OCI-LY7 (cell line): ENCODE measurements at regions not wholly inside any gene's neighbourhood (a gene's known extent, or its start where the extent isn't known, plus 50 kb on each side); places are given as distances from the start of the nearest gene placed in this dataset.
"Not testable (repeated sequence)": the region's sequence is repeated elsewhere in the genome, so short reads cannot be mapped to it uniquely, and the experiment has no call there.

Experiments
- BruUV-seq: library from RNA; stranded (reverse); fragments of 400-500 nt; replicated peaks from 2 replicates; lab custom pipeline; 2021; lab: Mats Ljungman, UMichigan
- CTCF ChIA-PET: fragments of 300-600 bp; sonication (Branson Sonifier 250); formaldehyde crosslinking; loops from one replicate; lab custom pipeline; 2022; ENCODE audit warnings: antibody characterized with exemption; ENCODE audit not compliant: unreplicated experiment; lab: Charles Lee
- POLR2A ChIA-PET: fragments of 300-600 bp; sonication (Branson Sonifier 250); formaldehyde crosslinking; loops from one replicate; lab custom pipeline; 2022; ENCODE audit warnings: antibody characterized with exemption; lab: Charles Lee
- DNase-seq: peaks from one replicate; pipeline ENCODE4 v3.0.0-alpha.2; 2015; ENCODE audit warnings: low spot score
- H2AFZ ChIP-seq: fragments of 200-600 bp; sonication (generic), shearing (Covaris generic); 2 replicates; pipeline ENCODE4 v1.6.1; 2014; ENCODE audit warnings: mild to moderate bottlenecking, antibody characterized with exemption, low read length, moderate library complexity
- H3K27ac ChIP-seq: fragments of 200-600 bp; sonication (generic); 2 replicates; pipeline ENCODE4 v1.5.1; 2014; ENCODE audit warnings: mixed run types, low read depth, mild to moderate bottlenecking, moderate library complexity, low read length, inconsistent platforms; ENCODE audit not compliant: poor library complexity, severe bottlenecking
- H3K36me3 ChIP-seq: fragments of 200-600 bp; sonication (generic); 2 replicates; pipeline ENCODE4 v1.6.1; 2014; ENCODE audit warnings: mild to moderate bottlenecking, antibody characterized with exemption, low read length, moderate library complexity, mixed read lengths; ENCODE audit not compliant: insufficient read depth
- H3K4me1 ChIP-seq: fragments of 200-600 bp; sonication (generic); 2 replicates; pipeline ENCODE4 v1.5.1; 2014; ENCODE audit warnings: mild to moderate bottlenecking, low read length; ENCODE audit not compliant: insufficient read depth, poor library complexity, severe bottlenecking
- H3K4me2 ChIP-seq: fragments of 200-600 bp; sonication (generic); 2 replicates; pipeline ENCODE4 v1.6.1; 2014; ENCODE audit warnings: mild to moderate bottlenecking, low read length
- H3K4me3 ChIP-seq: fragments of 200-600 bp; sonication (generic); 2 replicates; pipeline ENCODE4 v1.5.1; 2014; ENCODE audit warnings: mild to moderate bottlenecking, low read depth, low read length; ENCODE audit not compliant: poor library complexity, severe bottlenecking
- H3K79me2 ChIP-seq: fragments of 200-600 bp; sonication (generic); 2 replicates; pipeline ENCODE4 v1.6.1; 2016; ENCODE audit warnings: low read depth, mild to moderate bottlenecking, low read length, moderate library complexity, mixed read lengths; ENCODE audit not compliant: insufficient read depth
- H3K9me2 ChIP-seq: fragments of 200-600 bp; sonication (generic); 2 replicates; pipeline ENCODE4 v1.6.1; 2016; ENCODE audit warnings: mild to moderate bottlenecking, low read length, mixed read lengths; ENCODE audit not compliant: insufficient read depth
- H3K9me3 ChIP-seq: fragments of 200-600 bp; sonication (generic); 2 replicates; pipeline ENCODE4 v1.6.1; 2014; ENCODE audit warnings: mild to moderate bottlenecking, mixed run types, low read length, mixed read lengths
- H4K20me1 ChIP-seq: fragments of 200-600 bp; sonication (generic); 2 replicates; pipeline ENCODE4 v1.6.1; 2014; ENCODE audit warnings: mild to moderate bottlenecking, antibody characterized with exemption, low read length, moderate library complexity, mixed read lengths; ENCODE audit not compliant: insufficient read depth
- CTCF ChIP-seq: fragments of 200-600 bp; sonication (generic); conservative IDR thresholded peaks from 2 replicates; pipeline ENCODE4 v1.5.1; 2014; ENCODE audit warnings: mild to moderate bottlenecking, antibody characterized with exemption, low read length, moderate library complexity, mixed read lengths
- EZH2phosphoT487 ChIP-seq: fragments of 200-600 bp; sonication (generic); IDR thresholded peaks from 2 replicates; pipeline ENCODE4 v1.6.1; 2018; ENCODE audit warnings: low read depth, borderline replicate concordance, mild to moderate bottlenecking, mixed run types, antibody characterized with exemption, low read length, moderate library complexity, mixed read lengths
- intact Hi-C: fragments of 100-400 bp; cut with micrococcal nuclease; formaldehyde crosslinking; loops from one replicate; pipeline ENCODE4 v1.10.0; 2022; ENCODE audit not compliant: unreplicated experiment

- Histone ChIP-seq H3K4me1 (no peaks in the 10 kb centered on the region), H3K9me2 (no peaks in the 10 kb centered on the region), H3K36me3 (no peaks in the 10 kb centered on the region), H3K27ac (no peak overlapping the region), H3K4me3 (no peak overlapping the region), H3K4me2 (no peak overlapping the region), H2AFZ (no peak overlapping the region), H3K9me3 (no peaks in the 10 kb centered on the region), H3K79me2 (no peaks in the 10 kb centered on the region), H4K20me1 (no peaks in the 10 kb centered on the region)
- POLR2A ChIA-PET: no interaction called here
- CTCF ChIA-PET: no interaction called here
- BruUV-seq: no TSS peak
- intact Hi-C loops: no loop called here
- DNase-seq: no peak
- TF ChIP-seq EZH2phosphoT487 (no peak), CTCF (no peak)
Measured at GRCh38 chr3:11898611-11899325, 52.1 kb upstream of the TAMM41 start.

- H3K9me2 ChIP-seq, H3K4me1 ChIP-seq, H3K4me3 ChIP-seq, DNase-seq, H2AFZ ChIP-seq, H4K20me1 ChIP-seq, H3K4me2 ChIP-seq, POLR2A ChIA-PET, intact Hi-C loops, H3K79me2 ChIP-seq, H3K9me3 ChIP-seq, CTCF ChIA-PET, H3K36me3 ChIP-seq, BruUV-seq, H3K27ac ChIP-seq: not testable (repeated sequence)
Measured at GRCh38 chr3:11899389-11899788, 52.7 kb upstream of the TAMM41 start.

GRCh38 chr3:11899826-11900225 is 53.1 kb upstream of the TAMM41 start:
- ChIA-PET CTCF (no interaction called here), POLR2A (no interaction called here)
- Histone ChIP-seq H3K79me2 (no peaks in the 10 kb centered on the region), H3K4me2 (no peak overlapping the region), H3K9me3 (no peaks in the 10 kb centered on the region), H3K9me2 (no peaks in the 10 kb centered on the region), H3K4me3 (no peak overlapping the region), H3K4me1 (no peaks in the 10 kb centered on the region), H4K20me1 (no peaks in the 10 kb centered on the region), H3K27ac (no peak overlapping the region), H2AFZ (no peak overlapping the region), H3K36me3 (no peaks in the 10 kb centered on the region)
- BruUV-seq: no TSS peak
- no peak for DNase-seq
- intact Hi-C loops: no loop called here
- TF ChIP-seq CTCF: no peak
- TF ChIP-seq EZH2phosphoT487: no peak
